ENCODE measurements at regions not wholly inside any gene's neighbourhood (a gene's known extent, or its start where the extent isn't known, plus 50 kb on each side); places are given as distances from the start of the nearest gene placed in this dataset.
"Not testable (repeated sequence)": the region's sequence is repeated elsewhere in the genome, so short reads cannot be mapped to it uniquely, and the experiment has no call there.

GRCh38 chr4:12548678-12549077 lies 935.5 kb downstream of the RAB28 start:
- no peak for DNase-seq

- no peak for DNase-seq
Measured at GRCh38 chr4:12545812-12546211, 938.3 kb downstream of the RAB28 start.

GRCh38 chr4:12538162-12538561 lies 946.0 kb downstream of the RAB28 start:
- no peak for DNase-seq

GRCh38 chr4:12534684-12535083 lies 949.5 kb downstream of the RAB28 start:
- no peak for DNase-seq

GRCh38 chr4:12519426-12519825 lies 964.7 kb downstream of the RAB28 start:
- no peak for DNase-seq

GRCh38 chr4:12507868-12508481 lies 976.2 kb downstream of the RAB28 start:
- DNase-seq: no peak

GRCh38 chr4:12500409-12500808 lies 983.7 kb downstream of the RAB28 start:
- no peak for DNase-seq

GRCh38 chr4:12499693-12500092 lies 984.4 kb downstream of the RAB28 start:
- DNase-seq: no peak

- no peak for DNase-seq
Measured at GRCh38 chr4:12495211-12495610, 988.9 kb downstream of the RAB28 start.

- no peak for DNase-seq
Measured at GRCh38 chr4:12492730-12493393, 991.3 kb downstream of the RAB28 start.

GRCh38 chr4:12488672-12489071 lies 995.5 kb downstream of the RAB28 start:
- DNase-seq: no peak

GRCh38 chr4:12487000-12487399 lies 997.1 kb downstream of the RAB28 start:
- DNase-seq: no peak

GRCh38 chr4:12472087-12472486 lies 1012.1 kb downstream of the RAB28 start:
- no peak for DNase-seq

- DNase-seq: no peak
Measured at GRCh38 chr4:12471193-12471592, 1012.9 kb downstream of the RAB28 start.

- not testable (repeated sequence) for DNase-seq
Measured at GRCh38 chr4:12461576-12461975, 1022.6 kb downstream of the RAB28 start.

GRCh38 chr4:12459126-12459525 lies 1025.0 kb downstream of the RAB28 start:
- DNase-seq: no peak

GRCh38 chr4:12458621-12459020 lies 1025.5 kb downstream of the RAB28 start:
- no peak for DNase-seq

GRCh38 chr4:12452291-12452690 lies 1023.6 kb upstream of the HS3ST1 start:
- no peak for DNase-seq

GRCh38 chr4:12447451-12447850 lies 1018.8 kb upstream of the HS3ST1 start:
- no peak for DNase-seq

GRCh38 chr4:12446657-12447185 lies 1018.0 kb upstream of the HS3ST1 start:
- DNase-seq: no peak

- no peak for DNase-seq
Measured at GRCh38 chr4:12446256-12446655, 1017.6 kb upstream of the HS3ST1 start.

- no peak for DNase-seq
Measured at GRCh38 chr4:12445711-12446235, 1017.1 kb upstream of the HS3ST1 start.

GRCh38 chr4:12439633-12440305 lies 1011.1 kb upstream of the HS3ST1 start:
- DNase-seq: no peak

- DNase-seq: not testable (repeated sequence)
Measured at GRCh38 chr4:12431259-12431658, 1002.6 kb upstream of the HS3ST1 start.
